GM10266 (cell line): ENCODE measurements at regions not wholly inside any gene's neighbourhood (a gene's known extent, or its start where the extent isn't known, plus 50 kb on each side); places are given as distances from the start of the nearest gene placed in this dataset.
"Not testable (repeated sequence)": the region's sequence is repeated elsewhere in the genome, so short reads cannot be mapped to it uniquely, and the experiment has no call there.

Experiments
- DNase-seq: peaks from one replicate; pipeline ENCODE4 v3.0.0; 2012; ENCODE audit errors: extremely low spot score
- CTCF ChIP-seq: IDR thresholded peaks from 2 replicates; pipeline ENCODE4 v1.5.1; 2012; ENCODE audit warnings: mild to moderate bottlenecking, low read depth; ENCODE audit not compliant: control insufficient read depth, insufficient read depth; ENCODE audit errors: missing control alignments

GRCh38 chr16:51231702-51232101 lies 80.6 kb upstream of the SALL1 start:
- TF ChIP-seq CTCF: no peak
- no peak for DNase-seq

GRCh38 chr16:51230035-51230434 lies 79.0 kb upstream of the SALL1 start:
- DNase-seq: not testable (repeated sequence)

GRCh38 chr16:51228097-51228659 lies 77.1 kb upstream of the SALL1 start:
- no peak for DNase-seq
- TF ChIP-seq CTCF: no peak

- no peak for DNase-seq
Measured at GRCh38 chr16:51225878-51226277, 74.8 kb upstream of the SALL1 start.

GRCh38 chr16:51224317-51224716 lies 73.2 kb upstream of the SALL1 start:
- no peak for DNase-seq
- TF ChIP-seq CTCF: no peak

More at GRCh38 chr16:51225878-51226277, 74.8 kb upstream of the SALL1 start:
- no peak for TF ChIP-seq CTCF

GRCh38 chr16:51222016-51222415 lies 70.9 kb upstream of the SALL1 start:
- no peak for TF ChIP-seq CTCF
- no peak for DNase-seq

- TF ChIP-seq CTCF: no peak
- no peak for DNase-seq
Measured at GRCh38 chr16:51211148-51211547, 60.1 kb upstream of the SALL1 start.

- TF ChIP-seq CTCF: no peak
- DNase-seq: no peak
Measured at GRCh38 chr16:51210087-51210486, 59.0 kb upstream of the SALL1 start.
